ENCODE measurements at regions not wholly inside any gene's neighbourhood (a gene's known extent, or its start where the extent isn't known, plus 50 kb on each side); places are given as distances from the start of the nearest gene placed in this dataset.
"Not testable (repeated sequence)": the region's sequence is repeated elsewhere in the genome, so short reads cannot be mapped to it uniquely, and the experiment has no call there.

- no peaks in the 10 kb centered on the region for H3K9me3 ChIP-seq (ENCODE audit: control insufficient read depth in 5 of 5, low read length in 5 of 5)
- H3K9ac ChIP-seq (ENCODE audit: low read length in 5 of 5): no peak overlapping the region
- no peak overlapping the region for H3K27ac ChIP-seq (ENCODE audit: low read depth, low read length)
- no peaks in the 10 kb centered on the region for H3K27me3 ChIP-seq (ENCODE audit: control insufficient read depth in 5 of 5, insufficient read depth in 4 of 5, low read length in 5 of 5)
- no peak overlapping the region for H3K4me3 ChIP-seq (ENCODE audit: low read depth in 1 of 5, low read length in 5 of 5)
- no peaks in the 10 kb centered on the region for H3K36me3 ChIP-seq (ENCODE audit: control insufficient read depth in 5 of 5, insufficient read depth in 5 of 5, low read length in 5 of 5)
- H3K4me1 ChIP-seq (ENCODE audit: control insufficient read depth in 5 of 5, insufficient read depth in 5 of 5, low read length in 5 of 5): no peaks in the 10 kb centered on the region
Measured at GRCh38 chr4:188396037-188396436, 256.8 kb downstream of the TRIML1 start.

DNA sequence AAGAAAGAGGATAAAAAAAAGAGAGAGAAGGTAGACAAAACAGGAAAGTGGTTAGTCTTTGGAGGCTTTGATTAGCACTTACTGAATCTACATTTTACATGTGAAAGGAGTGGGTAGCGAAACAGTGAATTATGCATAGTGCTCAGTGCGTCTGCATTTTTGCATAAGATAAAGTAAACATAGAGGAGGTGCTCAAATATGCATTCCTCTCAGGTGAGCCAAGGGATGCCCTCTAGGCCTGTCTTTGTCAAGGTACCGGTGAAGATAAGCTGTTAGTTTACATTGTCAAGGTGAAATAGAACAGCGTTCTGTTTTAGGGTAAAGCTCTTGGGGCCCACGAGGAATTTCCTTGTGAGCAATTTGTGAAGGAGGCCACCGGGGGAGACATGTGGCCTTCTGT lies 260.6 kb downstream of the TRIML1 start:
- no peak overlapping the region for H3K9ac ChIP-seq (ENCODE audit: low read length in 5 of 5)
- no peak overlapping the region for H3K27ac ChIP-seq (ENCODE audit: low read depth, low read length)
- no peak overlapping the region for H3K4me3 ChIP-seq (ENCODE audit: low read depth in 1 of 5, low read length in 5 of 5)

DNA sequence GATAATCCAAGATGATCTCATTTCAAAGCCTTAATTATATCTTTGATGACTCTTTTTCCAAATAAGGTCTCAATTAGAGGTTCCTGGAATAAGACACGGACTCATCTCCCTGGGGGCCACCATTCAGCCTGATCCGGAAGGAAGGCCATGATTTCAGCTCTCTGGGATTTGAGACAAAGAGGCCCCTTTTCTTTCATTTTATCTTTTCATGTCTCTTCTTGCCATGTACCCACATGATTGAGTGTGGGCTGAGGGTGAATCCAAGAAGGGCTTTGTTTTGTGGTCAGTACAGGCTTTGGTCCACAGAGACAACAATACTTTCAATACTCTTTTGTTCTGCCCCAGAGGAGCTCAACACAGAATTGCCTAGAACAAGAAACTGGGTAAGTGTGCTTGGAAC lies 261.2 kb downstream of the TRIML1 start:
- Histone ChIP-seq H3K9me3 (ENCODE audit: control insufficient read depth in 5 of 5, low read length in 5 of 5) (no peaks in the 10 kb centered on the region), H3K4me1 (ENCODE audit: control insufficient read depth in 5 of 5, insufficient read depth in 5 of 5, low read length in 5 of 5) (no peaks in the 10 kb centered on the region), H3K9ac (ENCODE audit: low read length in 5 of 5) (no peak overlapping the region), H3K27me3 (ENCODE audit: control insufficient read depth in 5 of 5, insufficient read depth in 4 of 5, low read length in 5 of 5) (no peaks in the 10 kb centered on the region), H3K4me3 (ENCODE audit: low read depth in 1 of 5, low read length in 5 of 5) (no peak overlapping the region), H3K36me3 (ENCODE audit: control insufficient read depth in 5 of 5, insufficient read depth in 5 of 5, low read length in 5 of 5) (no peaks in the 10 kb centered on the region), H3K27ac (ENCODE audit: low read depth, low read length) (peak overlapping the region; percentile 5)

More for the DNA sequence above, 260.6 kb downstream of the TRIML1 start:
- Histone ChIP-seq H3K9me3 (ENCODE audit: control insufficient read depth in 5 of 5, low read length in 5 of 5) (no peaks in the 10 kb centered on the region), H3K27me3 (ENCODE audit: control insufficient read depth in 5 of 5, insufficient read depth in 4 of 5, low read length in 5 of 5) (no peaks in the 10 kb centered on the region), H3K36me3 (ENCODE audit: control insufficient read depth in 5 of 5, insufficient read depth in 5 of 5, low read length in 5 of 5) (no peaks in the 10 kb centered on the region), H3K4me1 (ENCODE audit: control insufficient read depth in 5 of 5, insufficient read depth in 5 of 5, low read length in 5 of 5) (no peaks in the 10 kb centered on the region)

DNA sequence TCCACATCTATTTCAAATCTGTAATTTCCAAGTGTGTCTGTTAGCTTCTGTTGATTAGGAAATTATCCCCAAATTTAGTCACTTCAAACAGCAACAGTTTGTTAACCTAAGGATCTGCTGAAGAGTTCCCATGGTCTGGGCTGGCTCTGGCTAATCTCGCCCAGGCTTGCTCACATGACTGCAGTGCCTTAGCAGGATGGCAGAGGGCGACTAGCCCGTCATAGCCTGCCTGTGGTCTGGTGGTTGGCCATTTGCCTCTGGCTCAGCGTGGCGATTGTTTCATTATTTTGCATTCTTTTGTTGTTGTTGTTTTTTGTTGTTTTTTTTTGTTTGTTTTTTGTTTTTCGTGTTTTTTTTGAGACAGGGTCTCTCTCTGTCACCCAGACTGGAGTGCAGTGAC lies 264.0 kb downstream of the TRIML1 start:
- H3K4me3 ChIP-seq (ENCODE audit: low read depth in 1 of 5, low read length in 5 of 5): no peak overlapping the region
- H3K4me1 ChIP-seq (ENCODE audit: control insufficient read depth in 5 of 5, insufficient read depth in 5 of 5, low read length in 5 of 5): no peaks in the 10 kb centered on the region
- H3K36me3 ChIP-seq (ENCODE audit: control insufficient read depth in 5 of 5, insufficient read depth in 5 of 5, low read length in 5 of 5): no peaks in the 10 kb centered on the region
- H3K27ac ChIP-seq (ENCODE audit: low read depth, low read length): no peak overlapping the region
- no peaks in the 10 kb centered on the region for H3K9me3 ChIP-seq (ENCODE audit: control insufficient read depth in 5 of 5, low read length in 5 of 5)
- H3K27me3 ChIP-seq (ENCODE audit: control insufficient read depth in 5 of 5, insufficient read depth in 4 of 5, low read length in 5 of 5): no peaks in the 10 kb centered on the region
- no peak overlapping the region for H3K9ac ChIP-seq (ENCODE audit: low read length in 5 of 5)

DNA sequence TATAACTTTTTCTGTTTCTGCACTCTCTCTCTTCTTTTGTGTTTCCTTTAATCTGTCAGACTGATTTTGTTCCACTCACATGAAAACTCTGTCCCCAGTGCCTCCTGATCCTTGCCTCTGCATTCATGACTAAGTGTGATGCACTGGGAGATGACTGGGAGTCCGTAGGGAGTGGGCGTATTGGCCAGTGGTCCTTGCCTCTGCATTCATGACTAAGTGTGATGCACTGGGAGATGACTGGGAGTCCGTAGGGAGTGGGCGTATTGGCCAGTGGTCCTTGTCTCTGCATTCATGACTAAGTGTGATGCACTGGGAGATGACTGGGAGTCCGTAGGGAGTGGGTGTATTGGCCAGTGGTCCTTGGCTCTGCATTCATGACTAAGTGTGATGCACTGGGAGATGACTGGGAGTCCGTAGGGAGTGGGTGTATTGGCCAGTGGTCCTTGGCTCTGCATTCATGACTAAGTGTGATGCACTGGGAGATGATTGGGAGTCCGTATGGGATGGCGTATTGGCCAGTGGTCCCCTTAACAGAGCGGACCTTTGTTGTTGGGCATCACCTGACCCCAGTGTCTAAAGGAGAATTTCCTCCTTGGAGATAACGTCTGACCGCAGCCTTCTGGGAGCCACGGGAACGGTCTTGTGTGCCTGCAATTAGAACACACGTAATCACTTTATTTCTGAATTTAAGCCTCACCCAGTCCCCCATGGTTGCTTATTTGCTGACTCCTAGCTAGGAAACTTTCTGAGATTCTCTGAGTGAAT lies 266.0 kb downstream of the TRIML1 start:
- H3K4me1 ChIP-seq (ENCODE audit: control insufficient read depth in 5 of 5, insufficient read depth in 5 of 5, low read length in 5 of 5); H3K4me3 ChIP-seq (ENCODE audit: low read depth in 1 of 5, low read length in 5 of 5); H3K27me3 ChIP-seq (ENCODE audit: control insufficient read depth in 5 of 5, insufficient read depth in 4 of 5, low read length in 5 of 5); H3K9ac ChIP-seq (ENCODE audit: low read length in 5 of 5); H3K36me3 ChIP-seq (ENCODE audit: control insufficient read depth in 5 of 5, insufficient read depth in 5 of 5, low read length in 5 of 5); H3K9me3 ChIP-seq (ENCODE audit: control insufficient read depth in 5 of 5, low read length in 5 of 5): not testable (repeated sequence)
- H3K27ac ChIP-seq (ENCODE audit: low read depth, low read length): peak overlapping the region; percentile 45

GRCh38 chr4:188408244-188409030 lies 269.2 kb downstream of the TRIML1 start:
- H3K4me3 ChIP-seq (ENCODE audit: low read depth in 1 of 5, low read length in 5 of 5): no peak overlapping the region
- peaks cover 0 to 6% (median 0%) of the 10 kb centered on the region in 5 donors for H3K9me3 ChIP-seq (ENCODE audit: control insufficient read depth in 5 of 5, low read length in 5 of 5)
- no peaks in the 10 kb centered on the region for H3K4me1 ChIP-seq (ENCODE audit: control insufficient read depth in 5 of 5, insufficient read depth in 5 of 5, low read length in 5 of 5)
- no peak overlapping the region for H3K27ac ChIP-seq (ENCODE audit: low read depth, low read length)
- H3K9ac ChIP-seq (ENCODE audit: low read length in 5 of 5): no peak overlapping the region
- H3K36me3 ChIP-seq (ENCODE audit: control insufficient read depth in 5 of 5, insufficient read depth in 5 of 5, low read length in 5 of 5): no peaks in the 10 kb centered on the region
- no peaks in the 10 kb centered on the region for H3K27me3 ChIP-seq (ENCODE audit: control insufficient read depth in 5 of 5, insufficient read depth in 4 of 5, low read length in 5 of 5)

- H3K27me3 ChIP-seq (ENCODE audit: control insufficient read depth in 5 of 5, insufficient read depth in 4 of 5, low read length in 5 of 5): no peaks in the 10 kb centered on the region
- H3K9ac ChIP-seq (ENCODE audit: low read length in 5 of 5): no peak overlapping the region
- H3K27ac ChIP-seq (ENCODE audit: low read depth, low read length): no peak overlapping the region
- H3K4me3 ChIP-seq (ENCODE audit: low read depth in 1 of 5, low read length in 5 of 5): no peak overlapping the region
- H3K4me1 ChIP-seq (ENCODE audit: control insufficient read depth in 5 of 5, insufficient read depth in 5 of 5, low read length in 5 of 5): no peaks in the 10 kb centered on the region
- no peaks in the 10 kb centered on the region for H3K36me3 ChIP-seq (ENCODE audit: control insufficient read depth in 5 of 5, insufficient read depth in 5 of 5, low read length in 5 of 5)
- peaks cover 0 to 6% (median 0%) of the 10 kb centered on the region in 5 donors for H3K9me3 ChIP-seq (ENCODE audit: control insufficient read depth in 5 of 5, low read length in 5 of 5)
Measured at GRCh38 chr4:188409851-188410250, 270.6 kb downstream of the TRIML1 start.

GRCh38 chr4:188411805-188412204 lies 272.6 kb downstream of the TRIML1 start:
- Histone ChIP-seq H3K27me3 (ENCODE audit: control insufficient read depth in 5 of 5, insufficient read depth in 4 of 5, low read length in 5 of 5) (no peaks in the 10 kb centered on the region), H3K4me1 (ENCODE audit: control insufficient read depth in 5 of 5, insufficient read depth in 5 of 5, low read length in 5 of 5) (no peaks in the 10 kb centered on the region), H3K4me3 (ENCODE audit: low read depth in 1 of 5, low read length in 5 of 5) (peak overlapping the region in 1 of 5 donors; percentile 16), H3K27ac (ENCODE audit: low read depth, low read length) (no peak overlapping the region), H3K9me3 (ENCODE audit: control insufficient read depth in 5 of 5, low read length in 5 of 5) (peaks cover 0 to 6% (median 0%) of the 10 kb centered on the region in 5 donors), H3K9ac (ENCODE audit: low read length in 5 of 5) (no peak overlapping the region), H3K36me3 (ENCODE audit: control insufficient read depth in 5 of 5, insufficient read depth in 5 of 5, low read length in 5 of 5) (no peaks in the 10 kb centered on the region)

GRCh38 chr4:188412499-188412898 lies 273.3 kb downstream of the TRIML1 start:
- H3K27me3 ChIP-seq (ENCODE audit: control insufficient read depth in 5 of 5, insufficient read depth in 4 of 5, low read length in 5 of 5): no peaks in the 10 kb centered on the region
- H3K4me3 ChIP-seq (ENCODE audit: low read depth in 1 of 5, low read length in 5 of 5): no peak overlapping the region
- no peaks in the 10 kb centered on the region for H3K4me1 ChIP-seq (ENCODE audit: control insufficient read depth in 5 of 5, insufficient read depth in 5 of 5, low read length in 5 of 5)
- H3K9me3 ChIP-seq (ENCODE audit: control insufficient read depth in 5 of 5, low read length in 5 of 5): peaks cover 0 to 6% (median 0%) of the 10 kb centered on the region in 5 donors
- H3K36me3 ChIP-seq (ENCODE audit: control insufficient read depth in 5 of 5, insufficient read depth in 5 of 5, low read length in 5 of 5): no peaks in the 10 kb centered on the region
- no peak overlapping the region for H3K9ac ChIP-seq (ENCODE audit: low read length in 5 of 5)
- H3K27ac ChIP-seq (ENCODE audit: low read depth, low read length): no peak overlapping the region

- Histone ChIP-seq H3K36me3 (ENCODE audit: control insufficient read depth in 5 of 5, insufficient read depth in 5 of 5, low read length in 5 of 5) (no peaks in the 10 kb centered on the region), H3K4me3 (ENCODE audit: low read depth in 1 of 5, low read length in 5 of 5) (no peak overlapping the region), H3K27me3 (ENCODE audit: control insufficient read depth in 5 of 5, insufficient read depth in 4 of 5, low read length in 5 of 5) (no peaks in the 10 kb centered on the region), H3K9me3 (ENCODE audit: control insufficient read depth in 5 of 5, low read length in 5 of 5) (peaks cover 0 to 6% (median 2%) of the 10 kb centered on the region in 5 donors), H3K9ac (ENCODE audit: low read length in 5 of 5) (no peak overlapping the region), H3K4me1 (ENCODE audit: control insufficient read depth in 5 of 5, insufficient read depth in 5 of 5, low read length in 5 of 5) (no peaks in the 10 kb centered on the region), H3K27ac (ENCODE audit: low read depth, low read length) (no peak overlapping the region)
Measured at GRCh38 chr4:188414441-188414840, 275.2 kb downstream of the TRIML1 start.

Data from subcutaneous abdominal adipose tissue (tissue), 5 donors.